SK-N-SH (cell line): ENCODE measurements at regions not wholly inside any gene's neighbourhood (a gene's known extent, or its start where the extent isn't known, plus 50 kb on each side); places are given as distances from the start of the nearest gene placed in this dataset.

ENCODE experiments used
- CTCF ChIA-PET: fragments of 300-600, 350-600 bp; formaldehyde crosslinking; extraction: SDS; loops from one replicate; lab custom pipeline; 2021; lab: Yijun Ruan, JAX
- POLR2A ChIA-PET: fragments of 350-600 bp; sonication (Branson Sonifier 250); formaldehyde crosslinking; extraction: SDS; loops from one replicate; lab custom pipeline; 2020; ENCODE audit warnings: antibody characterized with exemption, inconsistent platforms; lab: Yijun Ruan, JAX
- DNase-seq: peaks from one replicate; pipeline ENCODE4 v3.0.0; 2012
- H2AFZ ChIP-seq: fragments of 200-600 bp; sonication (generic); 2 replicates; pipeline ENCODE4 v1.8.1; 2016; ENCODE audit warnings: antibody characterized with exemption, mild to moderate bottlenecking, low read depth
- H3F3A ChIP-seq: fragments of 200-600 bp; sonication (generic); replicated peaks from 2 replicates; pipeline ENCODE3; 2016; ENCODE audit warnings: antibody characterized with exemption, mild to moderate bottlenecking; ENCODE audit not compliant: insufficient read depth
- H3K27ac ChIP-seq, 2 experiments: fragments of 200-500 bp in 1 of 2; fragments of 200-600 bp in 1 of 2; sonication (Bioruptor generic) in 1 of 2; sonication (generic), shearing (Covaris generic) in 1 of 2; 2 replicates each; pipeline versions ENCODE4 v1.5.1 to v1.6.1; 2014 to 2016; ENCODE audit warnings: low read depth in 2 of 2, inconsistent platforms in 1 of 2, low read length in 1 of 2, mild to moderate bottlenecking in 1 of 2, mixed read lengths in 1 of 2
- H3K27me3 ChIP-seq: fragments of 200-600 bp; sonication (generic), shearing (Covaris generic); 2 replicates; pipeline ENCODE4 v1.6.1; 2016; ENCODE audit warnings: mixed run types; ENCODE audit not compliant: insufficient read depth
- H3K36me3 ChIP-seq, 2 experiments: fragments of 200-500 bp in 1 of 2; fragments of 200-600 bp in 1 of 2; sonication (Bioruptor generic) in 1 of 2; sonication (generic) in 1 of 2; replicated peaks in 1 of 2; 2 replicates each; pipeline versions ENCODE3 to v1.5.1; 2014 to 2016; ENCODE audit warnings: low read length in 1 of 2, mild to moderate bottlenecking in 1 of 2; ENCODE audit not compliant: insufficient read depth in 2 of 2, control insufficient read depth in 1 of 2
- H3K4me1 ChIP-seq, 2 experiments: fragments of 200-500 bp in 1 of 2; fragments of 200-600 bp in 1 of 2; sonication (Bioruptor generic) in 1 of 2; sonication (generic), shearing (Covaris generic) in 1 of 2; 2 replicates each; pipeline versions ENCODE4 v1.5.1 to v1.6.1; 2014 to 2016; ENCODE audit warnings: low read depth in 1 of 2, low read length in 1 of 2, mixed run types in 1 of 2; ENCODE audit not compliant: insufficient read depth in 2 of 2, control insufficient read depth in 1 of 2
- H3K4me2 ChIP-seq: fragments of 200-600 bp; sonication (generic), shearing (Covaris generic); 2 replicates; pipeline ENCODE4 v1.6.1; 2017; ENCODE audit warnings: mixed run types
- H3K4me3 ChIP-seq, 2 experiments: fragments of 200-500 bp in 1 of 2; fragments of 200-600 bp in 1 of 2; sonication (Bioruptor generic) in 1 of 2; sonication (generic), shearing (Covaris generic) in 1 of 2; 2 replicates each; pipeline versions ENCODE4 v1.5.1 to v1.8.1; 2014 to 2016; ENCODE audit warnings: low read depth in 2 of 2, inconsistent platforms in 1 of 2, low read length in 1 of 2, mild to moderate bottlenecking in 1 of 2, mixed read lengths in 1 of 2, moderate library complexity in 1 of 2
- H3K79me2 ChIP-seq: fragments of 200-600 bp; sonication (generic); 2 replicates; pipeline ENCODE4 v1.8.1; 2017; ENCODE audit warnings: mild to moderate bottlenecking; ENCODE audit not compliant: insufficient read depth
- H3K9ac ChIP-seq: fragments of 200-600 bp; sonication (generic); 2 replicates; pipeline ENCODE4 v1.6.1; 2017; ENCODE audit warnings: mixed run types
- H3K9me2 ChIP-seq: fragments of 200-600 bp; sonication (generic); 2 replicates; pipeline ENCODE4 v1.6.1; 2017; ENCODE audit warnings: mixed run types
- H3K9me3 ChIP-seq: fragments of 200-600 bp; sonication (generic); 2 replicates; pipeline ENCODE4 v1.6.1; 2017; ENCODE audit warnings: mixed run types, mild to moderate bottlenecking, moderate library complexity
- H4K20me1 ChIP-seq: fragments of 200-600 bp; sonication (generic); 2 replicates; pipeline ENCODE4 v1.6.1; 2017; ENCODE audit warnings: mild to moderate bottlenecking, mixed run types; ENCODE audit not compliant: insufficient read depth
- CHD2 ChIP-seq: fragments of 150-350 bp; IDR thresholded peaks from 2 replicates; pipeline ENCODE4 v1.6.1; 2018; ENCODE audit warnings: low read length; ENCODE audit not compliant: partially characterized antibody
- EP300 ChIP-seq, 2 experiments: IDR thresholded peaks; 2 replicates each; pipeline versions ENCODE4 v1.4.0 to v1.6.1; 2012; ENCODE audit warnings: borderline replicate concordance in 1 of 2, low read depth in 1 of 2, low read length in 1 of 2
- FOSL2 ChIP-seq: IDR thresholded peaks from 2 replicates; pipeline ENCODE4 v1.4.0; 2012; ENCODE audit warnings: low read depth, mild to moderate bottlenecking, moderate library complexity, borderline replicate concordance
- FOXM1 ChIP-seq: IDR thresholded peaks from 2 replicates; pipeline ENCODE4 v1.4.0; 2012; ENCODE audit warnings: low read depth, mild to moderate bottlenecking
- JUND ChIP-seq: IDR thresholded peaks from 2 replicates; pipeline ENCODE4 v1.4.0; 2012
- MEF2A ChIP-seq: IDR thresholded peaks from 2 replicates; pipeline ENCODE4 v1.4.0; 2012; ENCODE audit warnings: low read depth, borderline replicate concordance
- MXI1 ChIP-seq: IDR thresholded peaks from 2 replicates; pipeline ENCODE4 v1.6.1; 2012; ENCODE audit warnings: mild to moderate bottlenecking, low read depth, low read length, improper control_type of control experiment
- POLR2AphosphoS5 ChIP-seq: IDR thresholded peaks from 2 replicates; pipeline ENCODE4 v1.6.1; 2012; ENCODE audit warnings: low read depth, low read length
- RXRA ChIP-seq: IDR thresholded peaks from 2 replicates; pipeline ENCODE4 v1.4.0; 2012; ENCODE audit warnings: low read depth, mild to moderate bottlenecking, borderline replicate concordance
- SIN3A ChIP-seq: IDR thresholded peaks from 2 replicates; pipeline ENCODE4 v1.6.1; 2012; ENCODE audit warnings: low read depth, mild to moderate bottlenecking, low read length, moderate library complexity, borderline replicate concordance
- TAF1 ChIP-seq: IDR thresholded peaks from 2 replicates; pipeline ENCODE4 v1.6.1; 2012; ENCODE audit warnings: low read depth, mild to moderate bottlenecking, low read length, moderate library complexity, borderline replicate concordance
- TCF12 ChIP-seq: IDR thresholded peaks from 2 replicates; pipeline ENCODE4 v1.4.0; 2012
- WGBS: methylation state at CpG from one replicate; pipeline ENCODE4 v1.1.6; 2017; ENCODE audit warnings: low lambda C conversion rate; 5-methylcytosine and 5-hydroxymethylcytosine counted together
- TF ChIP-seq, protein P1 (sequence below): IDR thresholded peaks from 2 replicates; pipeline ENCODE4 v1.4.0; 2012; ENCODE audit warnings: low read depth, borderline replicate concordance
- TF ChIP-seq, protein P2 (sequence below): IDR thresholded peaks from 2 replicates; pipeline ENCODE4 v1.6.1; 2012; ENCODE audit warnings: mild to moderate bottlenecking, low read depth, low read length, moderate library complexity
- TF ChIP-seq, protein P3 (sequence below): fragments of 150-350 bp; IDR thresholded peaks from 2 replicates; pipeline ENCODE4 v1.6.1; 2016; ENCODE audit warnings: mild to moderate bottlenecking, low read depth, low read length

DNA sequence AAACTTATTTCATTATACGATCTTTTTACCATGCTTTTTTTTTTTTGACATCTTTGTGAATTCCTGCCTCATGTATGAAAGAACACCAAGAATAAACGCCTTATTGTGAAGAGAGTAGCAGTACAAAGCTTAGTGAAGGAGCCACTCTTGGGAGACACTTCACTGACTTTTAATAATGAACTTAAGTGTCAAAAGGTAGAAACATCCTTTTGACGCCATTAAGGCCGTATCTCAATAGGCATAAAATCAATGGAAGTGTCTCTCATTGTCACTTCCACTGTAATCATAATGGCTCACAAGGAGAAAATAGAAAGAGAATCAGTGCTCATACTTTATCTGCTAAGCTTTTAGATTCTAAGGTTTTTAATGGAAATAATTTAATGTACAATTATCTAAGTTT, 657.8 kb downstream of the DIPK2A start:
- Histone ChIP-seq H3K4me2 (no peak overlapping the region), H3F3A (no peaks in the 10 kb centered on the region), H3K9me2 (0 out of 2 replicates have a peak, but pooled peaks cover 2% of the 10 kb centered on the region), H3K27me3 (no peaks in the 10 kb centered on the region), H4K20me1 (no peaks in the 10 kb centered on the region), H3K36me3 (no peaks in the 10 kb centered on the region), H3K27ac (no peak overlapping the region), H3K4me1 (no peaks in the 10 kb centered on the region), H3K79me2 (no peaks in the 10 kb centered on the region), H3K9ac (no peak overlapping the region), H3K9me3 (no peaks in the 10 kb centered on the region), H3K4me3 (no peak overlapping the region), H2AFZ (no peak overlapping the region)
- DNase-seq: no peak
- TF ChIP-seq, protein P1, sequence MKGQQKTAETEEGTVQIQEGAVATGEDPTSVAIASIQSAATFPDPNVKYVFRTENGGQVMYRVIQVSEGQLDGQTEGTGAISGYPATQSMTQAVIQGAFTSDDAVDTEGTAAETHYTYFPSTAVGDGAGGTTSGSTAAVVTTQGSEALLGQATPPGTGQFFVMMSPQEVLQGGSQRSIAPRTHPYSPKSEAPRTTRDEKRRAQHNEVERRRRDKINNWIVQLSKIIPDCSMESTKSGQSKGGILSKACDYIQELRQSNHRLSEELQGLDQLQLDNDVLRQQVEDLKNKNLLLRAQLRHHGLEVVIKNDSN: no peak
- TF ChIP-seq, protein P2, sequence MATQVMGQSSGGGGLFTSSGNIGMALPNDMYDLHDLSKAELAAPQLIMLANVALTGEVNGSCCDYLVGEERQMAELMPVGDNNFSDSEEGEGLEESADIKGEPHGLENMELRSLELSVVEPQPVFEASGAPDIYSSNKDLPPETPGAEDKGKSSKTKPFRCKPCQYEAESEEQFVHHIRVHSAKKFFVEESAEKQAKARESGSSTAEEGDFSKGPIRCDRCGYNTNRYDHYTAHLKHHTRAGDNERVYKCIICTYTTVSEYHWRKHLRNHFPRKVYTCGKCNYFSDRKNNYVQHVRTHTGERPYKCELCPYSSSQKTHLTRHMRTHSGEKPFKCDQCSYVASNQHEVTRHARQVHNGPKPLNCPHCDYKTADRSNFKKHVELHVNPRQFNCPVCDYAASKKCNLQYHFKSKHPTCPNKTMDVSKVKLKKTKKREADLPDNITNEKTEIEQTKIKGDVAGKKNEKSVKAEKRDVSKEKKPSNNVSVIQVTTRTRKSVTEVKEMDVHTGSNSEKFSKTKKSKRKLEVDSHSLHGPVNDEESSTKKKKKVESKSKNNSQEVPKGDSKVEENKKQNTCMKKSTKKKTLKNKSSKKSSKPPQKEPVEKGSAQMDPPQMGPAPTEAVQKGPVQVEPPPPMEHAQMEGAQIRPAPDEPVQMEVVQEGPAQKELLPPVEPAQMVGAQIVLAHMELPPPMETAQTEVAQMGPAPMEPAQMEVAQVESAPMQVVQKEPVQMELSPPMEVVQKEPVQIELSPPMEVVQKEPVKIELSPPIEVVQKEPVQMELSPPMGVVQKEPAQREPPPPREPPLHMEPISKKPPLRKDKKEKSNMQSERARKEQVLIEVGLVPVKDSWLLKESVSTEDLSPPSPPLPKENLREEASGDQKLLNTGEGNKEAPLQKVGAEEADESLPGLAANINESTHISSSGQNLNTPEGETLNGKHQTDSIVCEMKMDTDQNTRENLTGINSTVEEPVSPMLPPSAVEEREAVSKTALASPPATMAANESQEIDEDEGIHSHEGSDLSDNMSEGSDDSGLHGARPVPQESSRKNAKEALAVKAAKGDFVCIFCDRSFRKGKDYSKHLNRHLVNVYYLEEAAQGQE: no peak
- no peak for TF ChIP-seq POLR2AphosphoS5
- ChIA-PET CTCF (no interaction called here), POLR2A (no interaction called here)
- 5% methylated on average over 4 of the region's 4 CpGs for WGBS

DNA sequence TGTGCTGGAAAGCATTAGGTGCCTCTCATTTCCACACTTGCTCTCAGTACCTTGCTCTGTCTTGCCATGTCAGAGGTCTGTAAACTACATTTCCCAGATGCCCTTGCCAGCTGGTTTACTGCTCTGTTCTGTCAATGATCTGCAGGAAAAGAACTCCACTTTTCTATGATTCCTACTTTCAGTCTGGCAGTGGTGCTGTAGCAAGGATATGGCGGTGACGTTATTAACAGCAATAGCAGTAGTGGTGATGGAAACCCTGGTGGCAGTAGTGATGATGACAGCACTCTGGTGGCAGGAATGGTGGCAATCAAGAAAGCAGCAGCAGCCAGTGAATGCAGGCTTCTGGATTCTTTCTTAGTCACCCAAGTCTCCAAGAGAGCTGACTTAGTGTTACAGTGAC, 665.2 kb downstream of the DIPK2A start:
- 0% methylated on average over 2 of the region's 2 CpGs for WGBS
- Histone ChIP-seq H3K36me3 (no peaks in the 10 kb centered on the region), H3K27me3 (no peaks in the 10 kb centered on the region)
- TF ChIP-seq FOSL2 (no peak), MEF2A (no peak), SIN3A (no peak), FOXM1 (no peak), RXRA (no peak), MXI1 (no peak), JUND (no peak), EP300 (IDR thresholded peaks at IDR 0.05; ENCODE audit: borderline replicate concordance in 1 of 2, low read depth in 1 of 2, low read length in 1 of 2) (no peak), TCF12 (no peak), CHD2 (no peak), TAF1 (no peak)
- TF ChIP-seq, protein P2: no peak
- TF ChIP-seq, protein P3, sequence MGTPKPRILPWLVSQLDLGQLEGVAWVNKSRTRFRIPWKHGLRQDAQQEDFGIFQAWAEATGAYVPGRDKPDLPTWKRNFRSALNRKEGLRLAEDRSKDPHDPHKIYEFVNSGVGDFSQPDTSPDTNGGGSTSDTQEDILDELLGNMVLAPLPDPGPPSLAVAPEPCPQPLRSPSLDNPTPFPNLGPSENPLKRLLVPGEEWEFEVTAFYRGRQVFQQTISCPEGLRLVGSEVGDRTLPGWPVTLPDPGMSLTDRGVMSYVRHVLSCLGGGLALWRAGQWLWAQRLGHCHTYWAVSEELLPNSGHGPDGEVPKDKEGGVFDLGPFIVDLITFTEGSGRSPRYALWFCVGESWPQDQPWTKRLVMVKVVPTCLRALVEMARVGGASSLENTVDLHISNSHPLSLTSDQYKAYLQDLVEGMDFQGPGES: no peak
- TF ChIP-seq, protein P1: no peak
- TF ChIP-seq, all 33 proteins: peak for 0
- Histone ChIP-seq H3K27ac (no peak overlapping the region), H3F3A (no peaks in the 10 kb centered on the region), H3K4me2 (no peak overlapping the region), H3K9me3 (no peaks in the 10 kb centered on the region; the same call in 1 of the 2 replicates), H3K4me1 (no peaks in the 10 kb centered on the region), H3K9me2 (0 out of 2 replicates have a peak, but pooled peaks cover 2% of the 10 kb centered on the region), H3K4me3 (no peak overlapping the region), H2AFZ (no peak overlapping the region), H4K20me1 (no peaks in the 10 kb centered on the region), H3K9ac (no peak overlapping the region), H3K79me2 (no peaks in the 10 kb centered on the region)
- ChIA-PET CTCF (no interaction called here), POLR2A (no interaction called here)
- DNase-seq: no peak
